ENCODE measurements at regions not wholly inside any gene's neighbourhood (a gene's known extent, or its start where the extent isn't known, plus 50 kb on each side); places are given as distances from the start of the nearest gene placed in this dataset.

- no peaks in the 10 kb centered on the region for H3K9me2 ChIP-seq (ENCODE audit: insufficient read depth)
- no peaks in the 10 kb centered on the region for H3K36me3 ChIP-seq (ENCODE audit: low read depth)
- no peaks in the 10 kb centered on the region for H3F3A ChIP-seq (ENCODE audit: insufficient read depth)
- H3K4me3 ChIP-seq: no peak overlapping the region
- no peaks in the 10 kb centered on the region for H4K20me1 ChIP-seq (ENCODE audit: insufficient read depth)
- no peak overlapping the region for H3K4me2 ChIP-seq (ENCODE audit: unreplicated experiment)
- no peak for DNase-seq
- H3K9me3 ChIP-seq (ENCODE audit: low read depth): no peaks in the 10 kb centered on the region
- no peak overlapping the region for H3K27ac ChIP-seq
- H3K9ac ChIP-seq: no peak overlapping the region
- H3K27me3 ChIP-seq (replicated peaks; ENCODE audit: insufficient read depth): peaks cover 3% of the 10 kb centered on the region
- in situ Hi-C loops (cut with MboI): no loop called here
- TF ChIP-seq EZH2phosphoT487 (IDR thresholded peaks at IDR 0.05; ENCODE audit: insufficient read depth, low read depth) (no peak), EZH2 (IDR thresholded peaks at IDR 0.05; ENCODE audit: insufficient read depth, poor library complexity, severe bottlenecking) (no peak)
- 25 to 36% methylated on average over 2 of the region's 2 CpGs for WGBS, 2 experiments (ENCODE audit: low coverage in 1 of 2, low lambda C conversion rate in 2 of 2, missing lambda C conversion rate in 2 of 2)
- no peaks in the 10 kb centered on the region for H3K79me2 ChIP-seq (ENCODE audit: insufficient read depth)
- H3K4me1 ChIP-seq (ENCODE audit: insufficient read depth): no peaks in the 10 kb centered on the region
- no peak overlapping the region for H2AFZ ChIP-seq
Measured at GRCh38 chr1:47685763-47686066, 247.9 kb downstream of the FOXD2 start.

- WGBS, 2 experiments (ENCODE audit: low coverage in 1 of 2, low lambda C conversion rate in 2 of 2, missing lambda C conversion rate in 2 of 2): 72% methylated on average over 15 of the region's 15 CpGs
Measured at GRCh38 chr1:47686731-47687630, 249.1 kb downstream of the FOXD2 start.

DNA sequence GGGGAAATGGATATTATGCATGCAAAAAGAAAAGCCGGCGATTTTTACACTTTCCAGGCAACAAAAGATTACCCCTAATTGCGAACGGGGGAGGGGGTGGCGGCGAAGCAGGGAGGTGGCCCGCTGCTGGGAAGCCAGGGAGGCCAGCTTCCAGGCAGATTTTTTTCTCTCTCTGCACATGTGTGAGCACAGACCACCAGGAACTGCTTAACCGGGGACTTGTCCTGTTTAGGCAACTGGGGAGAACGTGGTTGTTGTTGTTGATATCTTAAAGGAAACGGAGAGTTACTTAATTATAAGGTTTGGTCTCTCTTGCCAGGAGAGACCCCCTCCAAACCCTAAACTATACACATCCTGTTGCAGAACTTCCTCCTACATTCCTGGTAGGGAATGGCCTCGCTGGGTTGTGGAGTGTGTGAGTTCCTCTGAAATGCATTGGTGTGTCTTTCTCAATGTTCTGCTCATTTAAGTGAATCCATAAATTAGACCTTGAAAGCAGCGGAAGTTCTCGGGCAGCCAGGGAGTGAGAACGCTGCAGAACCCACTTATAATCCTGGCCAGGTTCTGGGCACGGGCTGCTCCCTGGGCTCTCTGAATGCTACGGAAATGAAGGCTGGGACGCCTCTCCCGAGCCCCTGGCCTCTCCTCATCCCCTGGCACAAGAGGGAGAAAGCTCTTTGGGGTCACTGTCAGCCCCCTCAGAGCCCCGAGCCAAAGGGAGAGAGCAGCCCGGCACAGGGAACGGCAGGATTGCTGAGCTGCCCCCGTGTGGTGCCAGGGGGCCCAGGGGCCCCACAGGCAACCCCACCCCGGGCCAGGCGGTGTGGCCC is 250.0 kb downstream of the FOXD2 start:
- Histone ChIP-seq H3K27ac (no peak overlapping the region), H3K9me2 (ENCODE audit: insufficient read depth) (no peaks in the 10 kb centered on the region), H4K20me1 (ENCODE audit: insufficient read depth) (no peaks in the 10 kb centered on the region), H3K4me3 (no peak overlapping the region), H3K27me3 (replicated peaks; ENCODE audit: insufficient read depth) (peaks cover 8% of the 10 kb centered on the region), H3F3A (ENCODE audit: insufficient read depth) (no peaks in the 10 kb centered on the region), H3K4me1 (ENCODE audit: insufficient read depth) (no peaks in the 10 kb centered on the region), H2AFZ (no peak overlapping the region), H3K9me3 (ENCODE audit: low read depth) (no peaks in the 10 kb centered on the region), H3K79me2 (ENCODE audit: insufficient read depth) (no peaks in the 10 kb centered on the region), H3K9ac (no peak overlapping the region), H3K36me3 (ENCODE audit: low read depth) (no peaks in the 10 kb centered on the region), H3K4me2 (ENCODE audit: unreplicated experiment) (no peak overlapping the region)
- WGBS, 2 experiments (ENCODE audit: low coverage in 1 of 2, low lambda C conversion rate in 2 of 2, missing lambda C conversion rate in 2 of 2): 56 to 60% methylated on average over 24 of the region's 24 CpGs
- in situ Hi-C loops (cut with MboI): no loop called here
- TF ChIP-seq EZH2 (IDR thresholded peaks at IDR 0.05; ENCODE audit: insufficient read depth, poor library complexity, severe bottlenecking): no peak
- TF ChIP-seq EZH2phosphoT487 (IDR thresholded peaks at IDR 0.05; ENCODE audit: insufficient read depth, low read depth): no peak
- no peak for DNase-seq

More at GRCh38 chr1:47686731-47687630, 249.1 kb downstream of the FOXD2 start:
- Histone ChIP-seq H3K36me3 (ENCODE audit: low read depth) (no peaks in the 10 kb centered on the region), H3F3A (ENCODE audit: insufficient read depth) (no peaks in the 10 kb centered on the region), H3K9me2 (ENCODE audit: insufficient read depth) (no peaks in the 10 kb centered on the region), H3K9ac (no peak overlapping the region), H3K79me2 (ENCODE audit: insufficient read depth) (no peaks in the 10 kb centered on the region), H3K27me3 (replicated peaks; ENCODE audit: insufficient read depth) (peaks cover 3% of the 10 kb centered on the region), H3K4me2 (ENCODE audit: unreplicated experiment) (no peak overlapping the region), H2AFZ (no peak overlapping the region), H3K4me1 (ENCODE audit: insufficient read depth) (no peaks in the 10 kb centered on the region), H3K27ac (no peak overlapping the region), H3K9me3 (ENCODE audit: low read depth) (no peaks in the 10 kb centered on the region), H3K4me3 (no peak overlapping the region), H4K20me1 (ENCODE audit: insufficient read depth) (no peaks in the 10 kb centered on the region)
- no peak for DNase-seq
- in situ Hi-C loops (cut with MboI): no loop called here
- no peak for TF ChIP-seq EZH2phosphoT487 (IDR thresholded peaks at IDR 0.05; ENCODE audit: insufficient read depth, low read depth)

DNA sequence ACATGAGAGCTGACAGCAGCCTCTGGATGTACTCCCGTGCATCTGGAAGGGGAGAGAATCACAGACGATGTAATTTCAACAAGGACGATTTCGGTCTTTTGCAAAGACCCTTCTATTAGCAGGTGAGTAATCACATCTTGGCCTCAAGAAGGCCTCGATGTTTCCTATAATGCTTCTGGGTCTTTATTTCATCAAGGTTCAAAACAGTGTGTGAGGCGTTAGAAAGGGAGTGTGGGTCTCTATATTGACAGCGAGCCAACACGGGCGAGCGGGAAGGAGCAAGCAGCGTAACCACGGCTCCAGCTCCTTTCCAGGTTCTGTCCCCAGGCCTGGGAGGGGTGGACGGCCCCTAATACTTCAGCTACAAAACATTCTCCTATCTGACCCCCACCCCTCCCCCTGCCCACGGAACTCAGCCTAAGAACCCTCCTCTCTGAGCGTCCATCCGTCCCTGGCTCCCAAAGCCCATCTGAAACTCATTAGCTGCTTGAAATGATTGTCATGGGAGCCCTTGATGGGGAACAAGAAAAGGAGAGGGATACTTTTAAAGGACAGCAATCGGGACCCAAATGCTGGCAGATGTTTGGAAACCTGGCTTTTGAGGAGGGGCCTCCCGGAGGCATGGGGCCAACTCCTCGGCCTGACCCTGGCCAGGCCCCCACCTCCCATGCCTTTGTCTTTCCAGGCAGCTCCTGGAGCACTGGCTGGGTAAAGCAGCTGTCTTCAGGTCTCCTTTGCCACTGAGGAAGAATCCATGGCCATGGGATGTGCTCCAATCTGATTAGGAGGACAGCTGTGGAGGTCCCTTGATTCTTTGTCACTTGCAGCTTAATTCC is 250.8 kb downstream of the FOXD2 start:
- Histone ChIP-seq H3K79me2 (ENCODE audit: insufficient read depth) (no peaks in the 10 kb centered on the region), H3K27me3 (replicated peaks; ENCODE audit: insufficient read depth) (peaks cover 8% of the 10 kb centered on the region), H3F3A (ENCODE audit: insufficient read depth) (no peaks in the 10 kb centered on the region), H4K20me1 (ENCODE audit: insufficient read depth) (no peaks in the 10 kb centered on the region), H3K4me1 (ENCODE audit: insufficient read depth) (no peaks in the 10 kb centered on the region), H3K36me3 (ENCODE audit: low read depth) (no peaks in the 10 kb centered on the region), H3K9ac (no peak overlapping the region), H3K9me2 (ENCODE audit: insufficient read depth) (no peaks in the 10 kb centered on the region), H3K27ac (no peak overlapping the region), H3K4me3 (no peak overlapping the region), H2AFZ (no peak overlapping the region), H3K4me2 (ENCODE audit: unreplicated experiment) (no peak overlapping the region), H3K9me3 (ENCODE audit: low read depth) (no peaks in the 10 kb centered on the region)
- TF ChIP-seq EZH2 (IDR thresholded peaks at IDR 0.05; ENCODE audit: insufficient read depth, poor library complexity, severe bottlenecking) (no peak), EZH2phosphoT487 (IDR thresholded peaks at IDR 0.05; ENCODE audit: insufficient read depth, low read depth) (no peak)
- 7 to 12% methylated on average over 19 of the region's 19 CpGs for WGBS, 2 experiments (ENCODE audit: low coverage in 1 of 2, low lambda C conversion rate in 2 of 2, missing lambda C conversion rate in 2 of 2)
- in situ Hi-C loops (cut with MboI): no loop called here
- DNase-seq: no peak
